ENCODE measurements at regions not wholly inside any gene's neighbourhood (a gene's known extent, or its start where the extent isn't known, plus 50 kb on each side); places are given as distances from the start of the nearest gene placed in this dataset.
"Not testable (repeated sequence)": the region's sequence is repeated elsewhere in the genome, so short reads cannot be mapped to it uniquely, and the experiment has no call there.

DNA sequence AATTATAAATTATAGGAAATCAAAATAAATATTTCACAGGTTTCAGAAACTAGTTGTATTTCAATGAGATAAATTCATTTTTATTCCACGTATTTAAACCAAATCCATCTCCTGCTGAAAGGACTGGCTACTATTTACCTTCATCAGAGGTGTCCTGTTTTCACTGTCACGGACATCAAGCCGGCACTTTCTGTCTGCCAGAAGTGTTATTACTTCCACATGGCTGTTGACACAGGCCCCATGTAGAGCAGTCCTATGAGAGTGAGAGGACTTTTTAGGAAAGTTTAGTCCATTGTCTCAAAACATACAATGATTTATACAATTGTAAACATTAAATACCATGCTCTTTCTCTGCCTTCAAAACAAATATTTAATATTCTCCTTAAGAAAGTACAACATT, 100.4 kb upstream of the ACBD5 start:
- DNase-seq = no peak

GRCh38 chr10:27335246-27335645, 94.6 kb upstream of the ACBD5 start:
- DNase-seq = not testable (repeated sequence)

DNA sequence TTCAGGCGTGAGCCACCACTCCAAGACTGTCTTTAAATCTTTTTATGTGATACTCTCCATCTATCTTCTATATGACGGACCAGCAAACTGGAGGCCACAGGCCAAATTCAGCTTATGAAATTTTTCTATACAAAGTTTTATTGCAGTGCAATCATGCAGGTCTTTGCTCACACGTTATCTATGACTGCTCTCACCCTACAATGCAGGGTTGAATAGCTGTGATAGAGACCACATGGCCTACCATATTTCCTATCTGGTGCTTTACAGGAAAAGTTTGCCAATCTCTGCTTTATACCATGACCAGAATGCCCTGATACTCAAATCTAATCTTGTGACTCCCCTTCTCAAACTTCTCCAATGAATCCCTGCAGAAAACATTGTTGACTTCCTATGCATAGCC, 89.5 kb upstream of the ACBD5 start:
- DNase-seq = no peak

GRCh38 chr10:27328946-27329345, 88.3 kb upstream of the ACBD5 start:
- DNase-seq = no peak

DNA sequence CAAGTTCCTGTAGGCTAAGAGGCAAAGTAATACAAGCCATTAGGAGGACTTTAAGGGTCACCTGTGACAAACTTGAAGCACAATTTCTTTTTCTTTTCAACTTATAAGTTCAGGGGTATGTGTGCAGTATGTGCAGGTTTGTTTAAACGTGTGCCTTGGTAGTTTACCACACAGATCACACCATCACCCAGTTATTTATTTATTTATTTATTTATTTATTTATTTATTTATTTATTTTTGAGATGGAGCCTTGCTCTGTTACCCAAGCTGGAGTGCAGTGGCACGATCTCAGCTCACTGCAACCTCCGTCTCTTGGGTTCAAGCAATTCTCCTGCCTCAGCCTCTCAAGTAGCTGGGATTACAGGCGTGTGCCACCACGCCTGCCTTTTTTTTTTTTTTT, 86.2 kb upstream of the ACBD5 start:
- not testable (repeated sequence) for DNase-seq

GRCh38 chr10:27319752-27320431, 79.3 kb upstream of the ACBD5 start:
- peak; percentile 19 for DNase-seq

DNA sequence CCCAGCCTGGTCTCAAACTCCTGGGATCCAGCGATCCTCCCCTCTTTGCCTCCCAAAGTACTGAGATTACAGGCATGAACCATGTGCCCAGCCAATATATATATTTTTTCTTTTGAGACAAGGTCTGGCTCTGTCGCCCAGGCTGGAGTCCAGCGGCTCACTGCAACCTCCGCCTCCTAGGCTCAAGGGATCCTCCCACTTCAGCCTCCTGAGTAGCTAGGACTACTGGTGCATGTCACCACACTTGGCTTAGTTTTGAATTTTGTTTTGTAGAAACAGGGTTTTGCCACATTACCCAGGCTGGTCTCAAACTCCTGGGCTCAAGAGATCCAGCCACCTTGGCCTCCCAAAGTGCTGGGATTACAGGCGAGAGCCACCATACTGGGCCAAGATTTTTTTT, 78.5 kb upstream of the ACBD5 start:
- not testable (repeated sequence) for DNase-seq

- not testable (repeated sequence) for DNase-seq
Observed at GRCh38 chr10:27315082-27315481, 74.5 kb upstream of the ACBD5 start.

- peak; percentile 53 for DNase-seq
Observed at GRCh38 chr10:27313586-27313985, 73.0 kb upstream of the ACBD5 start.

- no peak for DNase-seq
Observed at GRCh38 chr10:27312854-27313253, 72.3 kb upstream of the ACBD5 start.

GRCh38 chr10:27311809-27312208, 71.2 kb upstream of the ACBD5 start:
- not testable (repeated sequence) for DNase-seq

DNA sequence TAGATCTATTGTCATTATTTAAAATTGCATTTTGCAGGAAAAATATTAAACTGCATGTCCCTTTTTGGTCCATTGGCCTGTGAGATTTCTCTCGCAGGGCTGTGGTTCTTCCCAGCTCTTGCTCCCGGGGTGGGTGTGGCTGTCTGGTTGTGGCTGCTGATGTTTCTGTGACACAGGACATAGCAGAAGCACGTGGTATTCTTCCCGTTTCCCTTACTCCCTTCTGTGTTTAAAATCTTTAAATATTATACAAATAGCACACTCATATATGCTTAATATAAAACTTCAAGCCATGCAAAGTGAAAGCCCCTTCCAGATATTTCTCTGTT, 57.9 kb upstream of the ACBD5 start:
- DNase-seq = not testable (repeated sequence)

GRCh38 chr10:27297844-27298521, 57.4 kb upstream of the ACBD5 start:
- DNase-seq = no peak

DNA sequence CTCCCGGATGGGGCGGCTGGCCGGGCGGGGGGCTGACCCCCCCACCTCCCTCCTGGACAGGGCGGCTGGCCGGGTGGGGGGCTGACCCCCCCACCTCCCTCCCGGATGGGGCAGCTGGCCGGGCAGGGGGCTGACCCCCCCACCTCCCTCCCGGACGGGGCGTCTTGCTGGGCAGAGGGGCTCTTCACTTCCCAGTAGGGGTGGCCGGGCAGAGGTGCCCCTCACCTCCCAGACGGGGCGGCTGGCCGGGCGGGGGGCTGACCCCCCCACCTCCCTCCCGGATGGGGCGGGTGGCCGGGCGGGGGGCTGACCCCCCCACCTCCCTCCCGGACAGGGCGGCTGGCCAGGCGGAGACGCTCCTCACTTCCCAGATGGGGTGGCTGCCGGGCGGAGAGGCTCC, 55.7 kb upstream of the ACBD5 start:
- DNase-seq = not testable (repeated sequence)

GRCh38 chr10:27291253-27291895, 50.8 kb upstream of the ACBD5 start:
- DNase-seq = not testable (repeated sequence)

Data from kidney glomerular epithelial cell (primary cell).